ENCODE measurements at regions not wholly inside any gene's neighbourhood (a gene's known extent, or its start where the extent isn't known, plus 50 kb on each side); places are given as distances from the start of the nearest gene placed in this dataset.

- TF ChIP-seq CTCF (IDR thresholded peaks at IDR 0.05) (no peak), POLR2A (IDR thresholded peaks at IDR 0.05) (no peak)
These were observed 166.4 kb downstream of the SLITRK5 start for GRCh38 chr13:87837522-87837921.
